HFFc6 (cell line): ENCODE measurements at regions not wholly inside any gene's neighbourhood (a gene's known extent, or its start where the extent isn't known, plus 50 kb on each side); places are given as distances from the start of the nearest gene placed in this dataset.

ENCODE experiments used
- DNase-seq: peaks from one replicate; pipeline ENCODE4 v3.0.0-alpha.2; 2018
- H3K27ac Mint-ChIP-seq: 2 replicates; pipeline ENCODE4 v1.8.0; 2020; ENCODE audit warnings: mild to moderate bottlenecking, mixed read lengths
- H3K27me3 Mint-ChIP-seq: 2 replicates; pipeline ENCODE4 v1.8.0; 2021; ENCODE audit warnings: mild to moderate bottlenecking, moderate library complexity, mixed read lengths; ENCODE audit not compliant: insufficient read depth
- H3K36me3 Mint-ChIP-seq: 2 replicates; pipeline ENCODE4 v1.8.0; 2021; ENCODE audit warnings: low read depth, mixed read lengths
- H3K4me1 Mint-ChIP-seq: 2 replicates; pipeline ENCODE4 v1.8.0; 2020; ENCODE audit warnings: low read depth, mixed read lengths
- H3K4me3 Mint-ChIP-seq: 2 replicates; pipeline ENCODE4 v1.8.0; 2020; ENCODE audit warnings: mild to moderate bottlenecking, moderate library complexity, mixed read lengths
- H3K9me3 Mint-ChIP-seq: 2 replicates; pipeline ENCODE4 v1.8.0; 2020; ENCODE audit warnings: mild to moderate bottlenecking, mixed read lengths
- CTCF ChIP-seq: fragments of 200-600 bp; sonication (generic); IDR thresholded peaks from 2 replicates; pipeline ENCODE4 v1.5.0; 2021; ENCODE audit warnings: antibody characterized with exemption, mild to moderate bottlenecking

- Mint-ChIP-seq H3K27ac (no peak overlapping the region), H3K4me3 (no peak overlapping the region), H3K27me3 (no peaks in the 10 kb centered on the region; the same call in 1 of the 2 replicates), H3K4me1 (peaks cover 5% of the 10 kb centered on the region; the same call in 1 of the 2 replicates), H3K36me3 (no peaks in the 10 kb centered on the region), H3K9me3 (no peaks in the 10 kb centered on the region; the same call in 1 of the 2 replicates)
- no peak for DNase-seq
- no peak for TF ChIP-seq CTCF
These were observed 133.3 kb downstream of the ARL4A start for GRCh38 chr7:12820777-12821176.

GRCh38 chr7:12821746-12822145 is 134.3 kb downstream of the ARL4A start:
- Mint-ChIP-seq H3K4me3 (no peak overlapping the region), H3K4me1 (peaks cover 5% of the 10 kb centered on the region; the same call in 1 of the 2 replicates), H3K27ac (no peak overlapping the region), H3K27me3 (no peaks in the 10 kb centered on the region; the same call in 1 of the 2 replicates), H3K36me3 (no peaks in the 10 kb centered on the region), H3K9me3 (no peaks in the 10 kb centered on the region; the same call in 1 of the 2 replicates)
- no peak for TF ChIP-seq CTCF
- no peak for DNase-seq

GRCh38 chr7:12826079-12826478 is 138.6 kb downstream of the ARL4A start:
- no peaks in the 10 kb centered on the region for H3K36me3 Mint-ChIP-seq
- no peak for DNase-seq
- H3K27ac Mint-ChIP-seq, result no peak overlapping the region
- peaks cover 16% of the 10 kb centered on the region for H3K4me1 Mint-ChIP-seq
- no peak overlapping the region for H3K4me3 Mint-ChIP-seq
- no peaks in the 10 kb centered on the region; the same call in 1 of the 2 replicates for H3K9me3 Mint-ChIP-seq
- TF ChIP-seq CTCF, result no peak
- no peaks in the 10 kb centered on the region; the same call in 1 of the 2 replicates for H3K27me3 Mint-ChIP-seq

- Mint-ChIP-seq H3K4me1 (peaks cover 16% of the 10 kb centered on the region), H3K4me3 (no peak overlapping the region), H3K9me3 (no peaks in the 10 kb centered on the region; the same call in 1 of the 2 replicates), H3K36me3 (no peaks in the 10 kb centered on the region), H3K27me3 (no peaks in the 10 kb centered on the region), H3K27ac (no peak overlapping the region)
- no peak for DNase-seq
- TF ChIP-seq CTCF, result no peak
These were observed 139.9 kb downstream of the ARL4A start for GRCh38 chr7:12827219-12827821.

- DNase-seq, result peak; percentile 6
- Mint-ChIP-seq H3K27ac (no peak overlapping the region), H3K9me3 (no peaks in the 10 kb centered on the region; the same call in 1 of the 2 replicates), H3K36me3 (no peaks in the 10 kb centered on the region), H3K4me1 (peaks cover 16% of the 10 kb centered on the region), H3K4me3 (no peak overlapping the region), H3K27me3 (no peaks in the 10 kb centered on the region)
- TF ChIP-seq CTCF, result no peak
These were observed 140.5 kb downstream of the ARL4A start for GRCh38 chr7:12827920-12828319.
